ENCODE measurements at regions not wholly inside any gene's neighbourhood (a gene's known extent, or its start where the extent isn't known, plus 50 kb on each side); places are given as distances from the start of the nearest gene placed in this dataset.
"Not testable (repeated sequence)": the region's sequence is repeated elsewhere in the genome, so short reads cannot be mapped to it uniquely, and the experiment has no call there.

GRCh38 chr3:96466441-96466840 lies 348.0 kb upstream of the EPHA6 start:
- WGBS, 4 donors: 75 to 90% (median 77%) methylated on average over 4 of the region's 4 CpGs
- TF ChIP-seq CTCF (IDR thresholded peaks at IDR 0.05): no peak
- TF ChIP-seq POLR2A (IDR thresholded peaks at IDR 0.05): no peak
- no peak for ATAC-seq

GRCh38 chr3:96467639-96468038 lies 346.8 kb upstream of the EPHA6 start:
- DNase-seq: no peak
- WGBS, 4 donors: 83 to 89% (median 87%) methylated on average over 8 of the region's 8 CpGs
- no peaks in the 10 kb centered on the region for H3K4me1 ChIP-seq
- no peak for ATAC-seq
- H3K36me3 ChIP-seq: no peaks in the 10 kb centered on the region
- H3K27ac ChIP-seq: no peak overlapping the region
- no peaks in the 10 kb centered on the region for H3K9me3 ChIP-seq
- H3K4me3 ChIP-seq: no peak overlapping the region
- H3K27me3 ChIP-seq: no peaks in the 10 kb centered on the region
- intact Hi-C loops (cut with DNase I): no loop called here
- TF ChIP-seq CTCF (IDR thresholded peaks at IDR 0.05): no peak
- no peak for TF ChIP-seq POLR2A (IDR thresholded peaks at IDR 0.05)

More at GRCh38 chr3:96466441-96466840, 348.0 kb upstream of the EPHA6 start:
- H3K27ac ChIP-seq: no peak overlapping the region
- no peak for DNase-seq
- H3K4me3 ChIP-seq: no peak overlapping the region
- intact Hi-C loops (cut with DNase I): no loop called here
- no peaks in the 10 kb centered on the region for H3K27me3 ChIP-seq
- H3K36me3 ChIP-seq: no peaks in the 10 kb centered on the region
- no peaks in the 10 kb centered on the region for H3K4me1 ChIP-seq
- H3K9me3 ChIP-seq: no peaks in the 10 kb centered on the region

GRCh38 chr3:96478496-96478895 lies 335.9 kb upstream of the EPHA6 start:
- H3K36me3 ChIP-seq: no peaks in the 10 kb centered on the region
- intact Hi-C loops (cut with DNase I): no loop called here
- peaks cover 0 to 6% (median 0%) of the 10 kb centered on the region in 12 donors for H3K9me3 ChIP-seq
- no peak overlapping the region for H3K27ac ChIP-seq
- no peak for DNase-seq
- no peak overlapping the region for H3K4me3 ChIP-seq
- H3K27me3 ChIP-seq: no peaks in the 10 kb centered on the region
- no peak for ATAC-seq
- TF ChIP-seq POLR2A (IDR thresholded peaks at IDR 0.05) (no peak), CTCF (IDR thresholded peaks at IDR 0.05) (no peak)
- no peaks in the 10 kb centered on the region for H3K4me1 ChIP-seq

- H3K9me3 ChIP-seq: peaks cover 0 to 8% (median 0%) of the 10 kb centered on the region in 12 donors
- no peaks in the 10 kb centered on the region for H3K36me3 ChIP-seq
- no peak overlapping the region for H3K4me3 ChIP-seq
- H3K27ac ChIP-seq: no peak overlapping the region
- no peak for DNase-seq
- intact Hi-C loops (cut with DNase I): no loop called here
- TF ChIP-seq CTCF (IDR thresholded peaks at IDR 0.05) (no peak), POLR2A (IDR thresholded peaks at IDR 0.05) (no peak)
- H3K4me1 ChIP-seq: no peaks in the 10 kb centered on the region
- no peaks in the 10 kb centered on the region for H3K27me3 ChIP-seq
- 92 to 94% (median 93%) methylated on average over 18 of the region's 18 CpGs for WGBS, 4 donors
- ATAC-seq: no peak
Measured at GRCh38 chr3:96480881-96481280, 333.5 kb upstream of the EPHA6 start.

GRCh38 chr3:96483191-96483590 lies 331.2 kb upstream of the EPHA6 start:
- intact Hi-C loops (cut with DNase I): not testable (repeated sequence)

More at GRCh38 chr3:96483191-96483590, 331.2 kb upstream of the EPHA6 start:
- DNase-seq, H3K9me3 ChIP-seq, H3K4me1 ChIP-seq, H3K36me3 ChIP-seq, H3K27me3 ChIP-seq, ATAC-seq, H3K27ac ChIP-seq, H3K4me3 ChIP-seq: not testable (repeated sequence)
- 72 to 82% (median 75%) methylated on average over 1 of the region's 1 CpG for WGBS, 4 donors
